SK-N-SH (cell line): ENCODE measurements at regions not wholly inside any gene's neighbourhood (a gene's known extent, or its start where the extent isn't known, plus 50 kb on each side); places are given as distances from the start of the nearest gene placed in this dataset.

ENCODE experiments used
- CTCF ChIP-seq: fragments of 200-600 bp; sonication (generic); IDR thresholded peaks from 2 replicates; pipeline ENCODE4 v1.6.1; 2017; ENCODE audit warnings: antibody characterized with exemption, mild to moderate bottlenecking, moderate library complexity
- ELF1 ChIP-seq: IDR thresholded peaks from 2 replicates; pipeline ENCODE4 v1.4.0; 2012
- FOXJ3 ChIP-seq: sonication (generic); formaldehyde crosslinking; IDR thresholded peaks from 2 replicates; pipeline ENCODE4 v1.5.1; 2020; ENCODE audit warnings: mild to moderate bottlenecking, missing genetic modification reagents
- RAD21 ChIP-seq: IDR thresholded peaks from 2 replicates; pipeline ENCODE4 v1.6.1; 2012; ENCODE audit warnings: mild to moderate bottlenecking, low read length
- REST ChIP-seq: IDR thresholded peaks from 2 replicates; pipeline ENCODE4 v1.6.1; 2012; ENCODE audit warnings: mild to moderate bottlenecking, low read depth, low read length, moderate library complexity
- RFX5 ChIP-seq: IDR thresholded peaks from 2 replicates; pipeline ENCODE4 v1.6.1; 2012; ENCODE audit warnings: mild to moderate bottlenecking, improper control_type of control experiment, low read length
- SMC3 ChIP-seq: IDR thresholded peaks from 2 replicates; pipeline ENCODE4 v1.6.1; 2012; ENCODE audit warnings: low read depth, low read length, improper control_type of control experiment
- USF1 ChIP-seq: IDR thresholded peaks from 2 replicates; pipeline ENCODE4 v1.4.0; 2012; ENCODE audit warnings: low read depth, borderline replicate concordance
- USF2 ChIP-seq: fragments of 150-350 bp; IDR thresholded peaks from 2 replicates; pipeline ENCODE4 v1.6.1; 2017; ENCODE audit warnings: antibody characterized with exemption, low read length, low read depth, borderline replicate concordance

- TF ChIP-seq CTCF: no peak
- no peak for TF ChIP-seq REST
- TF ChIP-seq FOXJ3: no peak
- TF ChIP-seq RFX5: no peak
- TF ChIP-seq USF1: no peak
- no peak for TF ChIP-seq RAD21
- TF ChIP-seq SMC3: no peak
- TF ChIP-seq ELF1: no peak
- no peak for TF ChIP-seq USF2
These were observed 1074.3 kb upstream of the TENM4 start for GRCh38 chr11:80515097-80515496.
